ENCODE measurements at regions not wholly inside any gene's neighbourhood (a gene's known extent, or its start where the extent isn't known, plus 50 kb on each side); places are given as distances from the start of the nearest gene placed in this dataset.

- TF ChIP-seq POLR2A (IDR thresholded peaks at IDR 0.05; ENCODE audit: low read depth, low read length) (no peak), CTCF (IDR thresholded peaks at IDR 0.05; ENCODE audit: extremely low read depth in 1 of 2, insufficient read depth in 1 of 2, low read depth in 1 of 2, low read length in 2 of 2) (no peak), MAX (IDR thresholded peaks at IDR 0.05; ENCODE audit: insufficient read depth, insufficient read length) (no peak), MYC (IDR thresholded peaks at IDR 0.05; ENCODE audit: low read depth, low read length) (no peak), EZH2 (IDR thresholded peaks at IDR 0.05; ENCODE audit: borderline replicate concordance, low read depth, low read length, severe bottlenecking) (no peak), POLR2AphosphoS5 (IDR thresholded peaks at IDR 0.05; ENCODE audit: insufficient read depth, low read depth, low read length) (no peak), FOS (IDR thresholded peaks at IDR 0.05; ENCODE audit: borderline replicate concordance, insufficient read depth, low read length) (no peak), JUN (IDR thresholded peaks at IDR 0.05; ENCODE audit: borderline replicate concordance, insufficient read depth, insufficient read length, low read depth) (no peak), GATA2 (IDR thresholded peaks at IDR 0.05; ENCODE audit: insufficient read depth, insufficient read length, low read depth, low read length) (no peak)
Measured at GRCh38 chr12:67783393-67783792, 134.8 kb downstream of the DYRK2 start.
